Activated CD8-positive, alpha-beta T cell treated with anti-CD3 and anti-CD28 coated beads for 36 hours (primary cell): ENCODE measurements at regions not wholly inside any gene's neighbourhood (a gene's known extent, or its start where the extent isn't known, plus 50 kb on each side); places are given as distances from the start of the nearest gene placed in this dataset.

ENCODE experiments used
- ATAC-seq: fragments of 200-7000 bp; cut with Tn5 transposase; one replicate; pipeline ENCODE4 v1.10.0; 2021; ENCODE audit warnings: mild to moderate bottlenecking, moderate library complexity
- CTCF ChIA-PET: fragments of 350-600 bp; sonication (Branson Sonifier 250); formaldehyde crosslinking; loops from one replicate; lab custom pipeline; 2021; ENCODE audit warnings: antibody characterized with exemption; lab: Charles Lee
- POLR2A ChIA-PET: fragments of 350-600 bp; sonication (Branson Sonifier 250); formaldehyde crosslinking; loops from one replicate; lab custom pipeline; 2021; ENCODE audit warnings: antibody characterized with exemption; lab: Charles Lee
- DNase-seq: peaks from one replicate; pipeline ENCODE4 v3.0.0-alpha.2; 2020
- H3K27ac Mint-ChIP-seq: one replicate; pipeline ENCODE4 v1.8.0; 2021; ENCODE audit warnings: mild to moderate bottlenecking, mixed read lengths
- H3K27me3 Mint-ChIP-seq: one replicate; pipeline ENCODE4 v1.8.0; 2021; ENCODE audit warnings: mixed read lengths
- H3K36me3 Mint-ChIP-seq: one replicate; pipeline ENCODE4 v1.8.0; 2021; ENCODE audit warnings: low read depth, mixed read lengths
- H3K4me1 Mint-ChIP-seq: one replicate; pipeline ENCODE4 v1.8.0; 2021; ENCODE audit warnings: low read depth, mixed read lengths
- H3K4me3 Mint-ChIP-seq: one replicate; pipeline ENCODE4 v1.8.0; 2021; ENCODE audit warnings: mild to moderate bottlenecking, moderate library complexity, mixed read lengths
- H3K9me3 Mint-ChIP-seq: one replicate; pipeline ENCODE4 v1.8.0; 2021; ENCODE audit warnings: mixed read lengths
- CTCF ChIP-seq: fragments of 200-600 bp; IDR thresholded peaks from one replicate; pipeline ENCODE4 v1.8.0; 2022; ENCODE audit warnings: antibody characterized with exemption, mild to moderate bottlenecking
- intact Hi-C: fragments of 100-400 bp; cut with micrococcal nuclease; formaldehyde crosslinking; loops from one replicate; pipeline ENCODE4 v1.10.0; 2022

GRCh38 chr20:4548552-4548951, 137.7 kb upstream of the PRNP start:
- Mint-ChIP-seq H3K9me3 (no peaks in the 10 kb centered on the region), H3K36me3 (no peaks in the 10 kb centered on the region), H3K27me3 (peaks cover 35% of the 10 kb centered on the region), H3K4me1 (no peaks in the 10 kb centered on the region), H3K4me3 (no peak overlapping the region), H3K27ac (no peak overlapping the region)
- ChIA-PET CTCF (interaction anchor here (1.0 to 1.3 kb wide), 2 partner anchors 14 to 28 kb away, joined by 3 read pairs; no protein-coding TSS in a partner anchor), POLR2A (no interaction called here)
- DNase-seq (no peak), ATAC-seq (no peak)
- intact Hi-C loops, result no loop called here
- no peak for TF ChIP-seq CTCF

- no peak for DNase-seq
- H3K36me3 Mint-ChIP-seq, result no peaks in the 10 kb centered on the region
- no peak for ATAC-seq
- POLR2A ChIA-PET, result interaction anchor here (0.7 kb wide), 1 partner anchor 477 kb away, joined by 3 read pairs; no protein-coding TSS in a partner anchor
- no peak overlapping the region for H3K27ac Mint-ChIP-seq
- intact Hi-C loops, result no loop called here
- H3K27me3 Mint-ChIP-seq, result peaks cover 33% of the 10 kb centered on the region
- no peaks in the 10 kb centered on the region for H3K4me1 Mint-ChIP-seq
- H3K9me3 Mint-ChIP-seq, result no peaks in the 10 kb centered on the region
- CTCF ChIA-PET, result no interaction called here
- no peak for TF ChIP-seq CTCF
- no peak overlapping the region for H3K4me3 Mint-ChIP-seq
Observed at GRCh38 chr20:4546786-4547185, 139.5 kb upstream of the PRNP start.

GRCh38 chr20:4546342-4546741, 139.9 kb upstream of the PRNP start:
- Mint-ChIP-seq H3K4me3 (no peak overlapping the region), H3K4me1 (no peaks in the 10 kb centered on the region), H3K9me3 (no peaks in the 10 kb centered on the region), H3K27ac (no peak overlapping the region), H3K27me3 (peaks cover 33% of the 10 kb centered on the region), H3K36me3 (no peaks in the 10 kb centered on the region)
- ChIA-PET CTCF (no interaction called here), POLR2A (no interaction called here)
- TF ChIP-seq CTCF, result no peak
- DNase-seq (no peak), ATAC-seq (no peak)
- intact Hi-C loops, result no loop called here

GRCh38 chr20:4545526-4545925, 140.7 kb upstream of the PRNP start:
- H3K9me3 Mint-ChIP-seq, result no peaks in the 10 kb centered on the region
- no peak overlapping the region for H3K27ac Mint-ChIP-seq
- TF ChIP-seq CTCF, result no peak
- H3K27me3 Mint-ChIP-seq, result peaks cover 33% of the 10 kb centered on the region
- intact Hi-C loops, result no loop called here
- ATAC-seq, result no peak
- no peaks in the 10 kb centered on the region for H3K4me1 Mint-ChIP-seq
- H3K4me3 Mint-ChIP-seq, result no peak overlapping the region
- no peak for DNase-seq
- no peaks in the 10 kb centered on the region for H3K36me3 Mint-ChIP-seq
- ChIA-PET CTCF (no interaction called here), POLR2A (no interaction called here)

GRCh38 chr20:4544765-4545164, 141.5 kb upstream of the PRNP start:
- Mint-ChIP-seq H3K4me3 (no peak overlapping the region), H3K4me1 (no peaks in the 10 kb centered on the region), H3K9me3 (no peaks in the 10 kb centered on the region), H3K27ac (no peak overlapping the region), H3K36me3 (no peaks in the 10 kb centered on the region), H3K27me3 (peaks cover 34% of the 10 kb centered on the region)
- intact Hi-C loops, result no loop called here
- ChIA-PET CTCF (no interaction called here), POLR2A (no interaction called here)
- TF ChIP-seq CTCF, result no peak
- DNase-seq, result no peak
- no peak for ATAC-seq
